Activated CD4-positive, alpha-beta T cell treated with anti-CD3 and anti-CD28 coated beads, Interleukin-2, amount 50 U/mL, for 24 hours (primary cell): ENCODE measurements at regions not wholly inside any gene's neighbourhood (a gene's known extent, or its start where the extent isn't known, plus 50 kb on each side); places are given as distances from the start of the nearest gene placed in this dataset.
"Not testable (repeated sequence)": the region's sequence is repeated elsewhere in the genome, so short reads cannot be mapped to it uniquely, and the experiment has no call there.

ENCODE experiments used
- DNase-seq, 2 donors: peaks; one replicate each; pipeline ENCODE4 v3.0.0-alpha.2; 2020; ENCODE audit warnings: low read depth in 1 of 2, low spot score in 1 of 2

GRCh38 chr3:88000853-88001252 lies 58.0 kb downstream of the CGGBP1 start:
- DNase-seq = no peak

- no peak for DNase-seq
Measured at GRCh38 chr3:87997966-87998365, 60.8 kb downstream of the CGGBP1 start.

GRCh38 chr3:87997298-87997697 lies 61.5 kb downstream of the CGGBP1 start:
- peak in 1 of 2 donors; percentile 42 for DNase-seq

- DNase-seq = no peak
Measured at GRCh38 chr3:87996882-87997281, 61.9 kb downstream of the CGGBP1 start.

- DNase-seq = no peak
Measured at GRCh38 chr3:87993566-87993965, 65.2 kb downstream of the CGGBP1 start.

- no peak for DNase-seq
Measured at GRCh38 chr3:87987952-87988351, 70.9 kb downstream of the CGGBP1 start.

GRCh38 chr3:87982421-87982820 lies 76.4 kb downstream of the CGGBP1 start:
- DNase-seq = no peak

GRCh38 chr3:87979527-87979926 lies 79.3 kb downstream of the CGGBP1 start:
- no peak for DNase-seq

GRCh38 chr3:87977765-87978164 lies 81.0 kb downstream of the CGGBP1 start:
- no peak for DNase-seq

GRCh38 chr3:87975716-87976115 lies 83.1 kb downstream of the CGGBP1 start:
- DNase-seq = no peak

GRCh38 chr3:87973906-87974305 lies 84.9 kb downstream of the CGGBP1 start:
- DNase-seq = no peak

GRCh38 chr3:87969620-87970019 lies 89.2 kb downstream of the CGGBP1 start:
- no peak for DNase-seq

GRCh38 chr3:87968668-87969067 lies 90.1 kb downstream of the CGGBP1 start:
- DNase-seq = no peak

GRCh38 chr3:87958289-87958688 lies 100.5 kb downstream of the CGGBP1 start:
- DNase-seq = no peak

- no peak for DNase-seq
Measured at GRCh38 chr3:87957575-87957974, 101.2 kb downstream of the CGGBP1 start.

GRCh38 chr3:87949879-87950208 lies 109.0 kb downstream of the CGGBP1 start:
- no peak for DNase-seq

GRCh38 chr3:87949189-87949878 lies 109.5 kb downstream of the CGGBP1 start:
- DNase-seq = no peak

GRCh38 chr3:87946007-87946406 lies 112.8 kb downstream of the CGGBP1 start:
- DNase-seq = not testable (repeated sequence)

- DNase-seq = not testable (repeated sequence)
Measured at GRCh38 chr3:87942256-87942655, 116.5 kb downstream of the CGGBP1 start.

- no peak for DNase-seq
Measured at GRCh38 chr3:87924485-87924884, 134.3 kb downstream of the CGGBP1 start.

- DNase-seq = no peak
Measured at GRCh38 chr3:87920549-87920948, 138.3 kb downstream of the CGGBP1 start.

GRCh38 chr3:87901141-87901540 lies 157.7 kb downstream of the CGGBP1 start:
- DNase-seq = no peak

- DNase-seq = no peak
Measured at GRCh38 chr3:87900061-87900460, 158.7 kb downstream of the CGGBP1 start.

- no peak for DNase-seq
Measured at GRCh38 chr3:87898971-87899370, 159.8 kb downstream of the CGGBP1 start.
